Right ventricle myocardium inferior (tissue), 1 donor: ENCODE measurements at regions not wholly inside any gene's neighbourhood (a gene's known extent, or its start where the extent isn't known, plus 50 kb on each side); places are given as distances from the start of the nearest gene placed in this dataset.

Source experiments
- ATAC-seq: fragments of 200-7000 bp; cut with Tn5 transposase; one replicate; pipeline ENCODE4 v1.9.1; 2020; ENCODE audit warnings: mild to moderate bottlenecking, moderate library complexity
- DNase-seq: peaks from one replicate; pipeline ENCODE4 v3.0.0; 2021; ENCODE audit errors: missing footprints
- intact Hi-C: fragments of 100-400 bp; cut with DNase I; formaldehyde crosslinking; loops from one replicate; pipeline ENCODE4 v1.11.0; 2022
- donor health status: DM: no; HTN: yes; CAD: no; lungs with severe emphysema.

DNA sequence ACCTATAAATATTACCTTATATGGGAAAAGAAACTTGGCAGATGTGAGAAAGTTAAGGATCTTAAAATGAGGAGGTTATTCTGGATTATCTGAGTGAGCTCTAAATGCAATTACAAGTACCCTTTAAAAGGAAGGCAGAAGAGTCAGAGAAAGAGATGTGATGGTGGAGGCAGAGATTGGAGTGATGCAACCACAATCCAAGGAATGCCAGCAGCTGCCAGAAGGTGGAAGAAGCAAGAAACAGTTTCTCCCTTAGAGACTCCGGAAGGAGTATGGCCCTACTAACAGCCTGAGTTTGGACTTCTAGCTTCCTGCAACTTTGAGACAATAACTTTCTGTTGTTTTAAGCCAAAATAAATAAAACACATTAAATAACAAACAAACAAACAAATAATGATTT is 108.7 kb upstream of the PRLR start:
- ATAC-seq (no peak), DNase-seq (no peak)
- intact Hi-C loops = no loop called here

DNA sequence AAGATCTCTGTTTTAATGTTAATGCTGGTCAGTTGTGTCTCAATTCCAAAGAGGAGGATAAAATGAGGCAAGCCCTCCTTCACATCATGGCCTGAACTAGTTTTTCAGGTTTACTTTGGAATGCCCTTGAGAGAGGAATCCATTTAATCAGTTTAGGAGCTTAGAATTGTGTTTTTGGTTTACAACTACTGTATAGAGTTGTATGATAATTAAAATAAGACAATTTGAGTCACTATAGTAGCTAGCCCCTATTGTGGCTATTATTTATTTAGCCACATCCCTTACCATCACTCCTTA is 107.8 kb upstream of the PRLR start:
- intact Hi-C loops = no loop called here
- DNase-seq = no peak
- no peak for ATAC-seq

DNA sequence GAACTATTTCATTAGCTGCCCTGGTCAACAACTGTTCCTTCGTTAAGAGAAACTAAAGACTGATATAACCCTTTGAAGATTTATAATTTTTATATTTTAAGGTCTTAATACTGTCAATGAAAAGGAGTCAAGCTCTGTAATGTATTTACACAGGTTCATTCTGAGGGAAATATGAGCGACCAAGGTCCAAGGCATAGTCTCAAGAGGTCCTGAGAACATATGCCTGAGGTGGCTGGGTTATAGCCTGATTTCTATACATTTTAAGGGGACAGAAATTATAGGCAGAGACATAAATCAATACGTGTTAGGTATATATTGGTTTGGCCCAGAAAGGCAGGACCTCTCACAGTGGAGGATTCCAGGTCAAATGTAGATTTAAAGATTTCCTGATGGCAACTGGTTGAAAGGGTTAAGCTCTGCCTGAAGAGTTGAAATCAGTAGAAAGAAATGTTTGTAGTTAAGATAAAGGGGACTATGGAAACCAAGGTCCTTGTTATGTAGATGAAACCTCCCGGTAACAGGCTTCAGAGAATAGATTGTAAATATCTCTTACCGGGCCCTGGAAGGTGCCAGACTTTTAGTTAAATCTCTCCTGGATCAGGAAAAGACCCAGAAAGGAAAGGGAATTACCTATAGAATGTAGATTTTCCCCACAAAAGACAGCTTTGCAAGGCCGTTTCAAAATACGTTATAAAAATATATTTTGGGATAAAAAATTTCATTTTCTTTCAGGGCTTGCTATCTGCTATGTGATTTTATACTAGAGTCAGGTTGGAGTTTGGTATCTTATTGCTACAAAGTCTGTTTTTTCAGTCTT is 107.3 kb upstream of the PRLR start:
- ATAC-seq (no peak), DNase-seq (no peak)
- intact Hi-C loops = no loop called here

DNA sequence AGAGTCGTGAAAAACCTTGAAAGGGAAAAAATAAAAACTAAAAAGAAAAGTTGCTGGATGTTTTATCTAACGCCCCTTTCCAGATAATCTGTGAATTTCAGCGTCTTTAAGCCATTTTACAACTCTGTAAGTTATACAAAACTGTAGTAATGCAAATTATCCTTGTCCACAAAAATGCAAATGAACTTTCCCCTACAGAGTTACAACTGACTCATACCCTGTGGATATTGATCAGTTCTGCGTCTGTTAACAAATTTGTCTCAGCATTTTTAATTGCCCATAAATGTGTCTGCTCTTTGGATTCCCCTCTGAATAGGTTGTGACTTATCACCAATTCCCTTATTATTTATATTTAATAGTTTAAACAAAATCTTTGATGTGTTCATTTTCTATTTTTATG is 105.9 kb upstream of the PRLR start:
- DNase-seq (no peak), ATAC-seq (no peak)
- intact Hi-C loops = no loop called here

DNA sequence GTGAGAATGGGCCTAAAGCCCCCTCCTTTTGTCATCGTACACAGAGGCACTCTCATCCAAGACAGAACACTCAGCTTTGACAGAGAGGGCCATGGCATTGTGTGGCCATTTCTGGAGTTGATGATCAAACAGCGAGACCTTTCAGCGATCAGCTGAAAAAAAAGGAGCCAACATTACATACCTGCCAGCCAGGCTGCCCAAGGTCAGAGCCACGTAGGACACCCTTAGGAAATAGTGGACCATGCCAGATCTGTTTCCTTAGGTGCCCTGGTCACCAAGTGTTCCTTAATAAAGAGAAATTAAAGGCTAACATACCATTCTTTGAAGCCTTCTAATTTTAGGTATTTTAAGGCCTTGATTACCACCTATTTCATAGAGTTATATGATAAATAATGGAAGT is 105.5 kb upstream of the PRLR start:
- intact Hi-C loops = no loop called here
- no peak for DNase-seq

DNA sequence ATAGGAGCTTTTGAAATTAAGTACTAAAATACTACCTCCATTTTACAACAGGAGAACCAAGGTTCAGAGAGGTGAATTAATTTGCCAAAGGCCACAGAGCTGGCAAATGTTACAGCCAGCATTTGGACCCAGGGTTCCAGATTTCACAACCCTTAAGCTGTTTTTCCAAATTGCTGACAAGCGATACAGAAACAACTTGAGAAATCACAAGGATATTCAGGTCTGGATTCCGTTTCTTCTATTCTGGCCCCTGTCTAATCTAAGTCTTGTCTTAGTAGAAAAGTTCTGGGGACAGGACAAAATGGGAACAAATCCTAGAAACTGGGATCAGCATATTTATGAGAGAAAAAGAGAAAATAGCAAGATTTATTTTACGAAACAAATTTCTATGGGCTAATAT is 103.1 kb upstream of the PRLR start:
- DNase-seq = no peak
- intact Hi-C loops = no loop called here
- ATAC-seq = no peak

More for the DNA sequence above, 105.5 kb upstream of the PRLR start:
- ATAC-seq = no peak

DNA sequence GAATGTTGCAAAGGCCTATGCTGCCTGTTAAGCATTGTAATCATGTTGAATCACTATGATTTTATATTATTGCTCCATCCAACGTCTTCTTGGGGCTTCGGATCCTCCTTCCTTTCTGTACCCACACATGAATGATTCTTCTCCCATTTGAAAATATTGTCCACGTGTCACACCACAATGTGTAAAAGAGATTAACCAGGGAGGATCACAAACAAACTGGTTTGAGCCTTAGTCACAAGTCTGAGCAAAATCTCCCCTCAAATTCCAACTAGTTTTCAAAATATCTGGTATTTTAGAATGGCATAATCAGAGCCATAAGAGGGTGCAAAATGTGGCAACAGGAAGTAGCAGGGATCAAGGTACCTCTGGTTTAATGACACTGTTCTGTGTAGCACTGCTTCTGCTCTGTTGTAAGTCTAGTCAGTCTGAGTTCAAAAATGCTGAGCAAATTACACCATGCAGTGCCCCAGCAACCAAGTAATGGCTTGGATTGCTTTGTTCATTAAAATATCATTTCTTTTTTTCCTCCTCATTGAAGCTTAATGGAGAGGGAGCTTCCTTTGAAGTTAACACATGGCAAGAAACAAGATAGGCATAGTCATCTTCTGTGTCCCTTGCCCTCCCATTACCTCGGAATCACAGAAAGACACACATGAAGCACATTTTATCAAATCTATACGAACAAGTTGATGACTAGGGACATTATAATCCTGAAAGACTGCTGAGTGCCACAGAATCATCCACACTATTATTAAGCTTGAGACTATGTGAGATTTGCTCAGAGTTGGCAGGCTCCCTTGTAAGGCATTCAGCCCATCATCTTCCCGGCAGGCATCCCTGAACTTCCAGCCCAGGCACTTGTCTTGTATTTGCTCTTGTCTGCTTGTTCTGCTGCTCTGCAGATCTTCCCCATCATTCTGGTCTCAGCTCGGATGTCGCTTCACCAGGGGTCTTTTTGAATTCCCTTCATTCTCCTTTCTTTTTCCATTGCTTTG is 102.0 kb upstream of the PRLR start:
- ATAC-seq = no peak
- intact Hi-C loops = no loop called here

DNA sequence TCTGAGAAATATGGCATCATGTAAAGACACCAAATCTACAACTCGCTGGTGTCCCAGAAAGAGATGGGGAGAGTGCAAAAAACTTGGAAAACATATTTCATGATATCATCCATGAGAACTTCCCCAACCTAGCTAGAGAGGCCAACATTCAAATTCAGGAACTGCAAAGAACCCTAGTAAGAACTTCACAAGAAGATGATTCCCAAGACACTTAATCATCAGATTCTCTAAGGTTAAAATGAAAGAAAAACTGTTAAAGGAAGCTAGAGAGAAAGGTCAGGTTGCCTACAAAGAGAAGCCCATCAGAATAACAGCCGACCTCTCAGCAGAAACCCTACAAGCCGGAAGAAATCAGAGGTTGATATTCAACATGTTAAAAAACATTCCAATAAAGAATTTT is 95.5 kb upstream of the PRLR start:
- DNase-seq = no peak
- ATAC-seq = no peak
- intact Hi-C loops = no loop called here

More for the DNA sequence above, 102.0 kb upstream of the PRLR start:
- DNase-seq = no peak

DNA sequence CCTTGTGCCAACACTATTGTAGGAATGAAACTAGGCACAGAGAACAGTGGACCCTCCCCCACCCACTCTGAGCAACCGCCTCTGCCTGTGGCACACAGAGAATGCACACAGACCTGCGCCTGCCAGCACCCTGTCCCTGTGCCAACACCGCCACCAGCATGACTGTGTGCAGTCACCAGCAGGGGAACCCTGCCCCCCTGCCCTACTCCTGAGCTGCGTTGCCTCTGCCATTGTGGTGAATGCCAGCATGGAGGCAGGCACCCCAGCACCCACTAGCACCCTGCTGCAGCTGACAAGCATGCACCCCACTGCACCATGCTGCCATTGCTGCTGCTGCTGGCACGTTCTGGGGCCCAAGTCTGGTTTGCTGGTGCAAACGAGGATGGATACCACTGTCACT is 94.4 kb upstream of the PRLR start:
- DNase-seq (no peak), ATAC-seq (no peak)
- intact Hi-C loops = no loop called here

DNA sequence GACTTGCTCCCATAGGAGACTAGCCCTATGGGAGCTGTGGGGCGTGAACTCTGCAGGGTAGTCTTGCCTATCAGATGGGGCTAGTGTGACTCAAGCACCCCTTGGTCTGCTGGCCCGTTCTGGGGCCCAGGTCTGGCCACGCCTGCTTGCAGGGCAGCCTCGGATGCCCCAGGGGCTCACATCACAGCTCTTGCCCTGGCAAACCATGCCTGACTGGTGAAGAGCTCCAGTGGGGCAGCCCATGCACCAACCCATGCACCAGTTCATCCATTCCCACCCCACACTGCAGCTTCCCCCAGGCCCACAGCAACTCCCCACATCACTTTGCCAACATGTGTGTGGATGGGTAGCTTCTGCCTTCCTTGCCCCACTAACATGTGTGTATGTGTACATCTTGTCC is 93.9 kb upstream of the PRLR start:
- DNase-seq (no peak), ATAC-seq (no peak)
- intact Hi-C loops = no loop called here

DNA sequence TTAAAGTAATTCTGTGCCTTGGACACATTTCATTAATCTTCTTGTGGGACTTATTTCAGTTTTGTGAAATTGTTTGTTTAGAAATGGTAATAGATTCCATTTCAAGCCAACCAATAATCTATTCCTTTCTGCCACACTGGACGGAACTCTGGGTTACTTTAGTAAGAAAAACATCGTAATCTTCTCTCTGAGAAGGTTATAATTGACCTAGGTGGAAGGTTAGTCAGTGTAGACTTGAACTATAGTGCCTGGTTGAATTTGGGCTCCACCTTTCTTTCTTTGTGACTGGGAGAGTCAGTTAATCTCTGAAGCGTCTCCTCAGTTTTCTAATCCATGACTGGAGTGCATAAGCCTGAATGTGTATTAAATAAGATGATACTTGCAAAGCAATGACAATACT is 89.7 kb upstream of the PRLR start:
- no peak for ATAC-seq
- no peak for DNase-seq
- intact Hi-C loops = no loop called here

DNA sequence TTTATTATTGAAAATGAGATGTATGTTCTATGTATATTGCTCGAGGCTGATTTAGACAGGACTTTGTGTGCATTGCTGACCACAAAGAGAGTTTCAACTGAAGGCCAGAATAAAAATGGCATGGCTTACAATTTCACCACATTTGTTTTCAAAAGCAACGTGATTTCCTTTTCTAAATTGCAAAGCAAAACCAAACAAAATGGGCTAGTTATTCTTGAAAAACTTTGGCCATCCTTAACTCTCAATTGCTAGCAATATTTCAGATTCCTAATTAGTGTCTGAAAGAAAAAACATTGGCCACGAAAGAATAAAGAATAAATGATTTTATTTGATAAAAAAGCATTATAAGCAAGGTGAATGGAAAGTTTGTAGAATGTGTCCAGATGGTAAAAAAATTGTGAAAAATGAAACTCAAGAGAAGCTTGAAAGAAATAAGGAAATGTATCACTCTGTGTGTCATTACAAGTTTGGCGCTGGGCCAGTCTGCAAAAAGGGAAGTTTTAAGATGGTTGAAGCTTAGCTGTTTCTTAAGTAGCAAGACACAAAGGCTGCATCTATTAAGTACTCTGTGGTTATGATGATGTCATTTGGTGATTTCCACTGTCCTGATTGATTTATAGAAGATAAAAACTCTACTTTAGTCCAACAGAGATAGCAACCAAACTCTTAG is 89.2 kb upstream of the PRLR start:
- no peak for ATAC-seq
- intact Hi-C loops = no loop called here
- DNase-seq = peak; percentile 76

DNA sequence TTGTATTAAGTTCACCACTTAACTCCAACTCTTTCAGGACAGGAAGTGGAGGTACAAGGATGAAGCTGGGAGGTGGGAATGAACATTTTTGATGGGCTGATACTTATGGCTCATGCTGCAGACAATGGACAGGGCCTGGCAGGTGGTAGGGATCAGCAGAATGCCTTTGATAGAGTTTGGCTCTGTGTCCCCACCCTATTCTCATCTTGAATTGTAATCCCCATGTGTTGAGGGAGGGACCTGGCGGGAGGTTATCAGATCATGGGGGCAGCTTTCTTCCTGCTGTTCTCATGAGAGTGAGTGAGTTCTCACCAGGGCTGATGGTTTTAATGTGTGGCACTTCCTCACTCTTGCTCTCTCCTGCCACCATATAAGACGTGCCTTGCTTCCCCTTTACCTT is 87.3 kb upstream of the PRLR start:
- no peak for ATAC-seq
- intact Hi-C loops = no loop called here
- DNase-seq = no peak

DNA sequence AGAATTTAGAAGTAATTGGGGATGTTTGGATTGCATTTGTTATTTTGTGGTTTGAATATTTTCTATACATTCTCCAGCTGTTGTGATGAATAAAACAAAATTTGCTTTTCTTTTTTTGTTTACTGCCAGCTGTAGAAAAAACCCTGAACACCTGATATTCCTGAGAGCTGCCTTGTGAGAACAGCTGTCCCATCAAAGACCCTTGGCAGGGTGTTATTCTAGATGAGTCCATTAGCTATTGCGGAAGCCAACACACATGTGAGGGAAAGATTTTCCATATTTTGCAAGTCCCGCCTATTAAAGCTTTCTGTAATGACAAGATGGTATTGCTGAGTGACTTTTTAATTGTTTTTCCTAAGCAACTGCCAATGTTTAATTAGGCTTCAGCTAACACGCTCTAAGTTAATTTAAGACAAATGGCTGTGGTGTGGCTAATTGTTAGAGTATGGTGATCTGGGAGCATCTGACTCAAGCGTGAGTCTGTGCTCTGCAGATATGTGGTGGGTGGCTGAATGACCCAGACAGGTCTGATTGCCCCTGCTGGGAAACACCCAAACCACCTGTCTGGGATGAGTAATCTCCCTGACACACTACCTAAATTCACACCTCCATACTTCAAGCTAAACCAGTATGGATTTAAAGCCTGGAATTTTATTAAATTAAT is 86.5 kb upstream of the PRLR start:
- intact Hi-C loops = no loop called here
- no peak for ATAC-seq

DNA sequence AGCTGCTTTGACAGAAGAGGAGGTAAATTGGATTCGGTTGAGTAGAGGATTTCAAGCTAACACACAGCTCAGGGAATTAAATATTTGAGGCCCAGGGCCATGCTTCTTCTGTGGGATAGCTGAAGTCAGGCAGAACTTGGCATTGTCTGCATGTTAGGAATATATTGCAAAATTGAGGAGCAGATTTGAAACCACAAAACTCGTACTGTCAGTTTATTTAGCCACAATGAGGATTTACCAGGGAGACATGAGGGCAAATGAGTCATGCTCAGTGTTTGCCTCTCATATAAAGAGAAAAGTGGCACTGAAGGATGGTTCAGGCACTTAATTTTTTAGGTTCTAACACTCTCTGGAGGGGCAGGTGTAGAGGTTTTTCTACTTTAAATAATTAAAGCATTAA is 83.0 kb upstream of the PRLR start:
- intact Hi-C loops = no loop called here
- no peak for DNase-seq
- ATAC-seq = no peak

More for the DNA sequence above, 86.5 kb upstream of the PRLR start:
- no peak for DNase-seq

DNA sequence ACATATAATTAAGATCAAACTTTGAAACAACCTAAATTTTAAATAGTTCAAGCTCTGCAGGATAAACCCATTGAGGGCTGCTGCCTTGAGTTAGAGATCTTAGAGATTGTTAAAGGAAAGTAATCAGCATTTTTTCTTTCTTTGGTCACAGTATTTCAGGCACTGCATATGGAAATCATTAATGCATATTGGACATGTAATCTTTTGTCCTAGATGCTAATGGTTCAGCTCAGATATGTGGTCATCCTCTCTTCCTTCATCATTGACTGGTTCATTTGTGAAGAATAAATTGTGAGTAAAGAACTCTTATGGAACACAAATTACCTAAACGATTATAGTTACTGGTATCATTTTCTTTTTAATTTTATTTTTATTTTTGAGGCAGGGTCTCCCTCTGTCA is 82.0 kb upstream of the PRLR start:
- no peak for ATAC-seq
- intact Hi-C loops = no loop called here
- DNase-seq = no peak

DNA sequence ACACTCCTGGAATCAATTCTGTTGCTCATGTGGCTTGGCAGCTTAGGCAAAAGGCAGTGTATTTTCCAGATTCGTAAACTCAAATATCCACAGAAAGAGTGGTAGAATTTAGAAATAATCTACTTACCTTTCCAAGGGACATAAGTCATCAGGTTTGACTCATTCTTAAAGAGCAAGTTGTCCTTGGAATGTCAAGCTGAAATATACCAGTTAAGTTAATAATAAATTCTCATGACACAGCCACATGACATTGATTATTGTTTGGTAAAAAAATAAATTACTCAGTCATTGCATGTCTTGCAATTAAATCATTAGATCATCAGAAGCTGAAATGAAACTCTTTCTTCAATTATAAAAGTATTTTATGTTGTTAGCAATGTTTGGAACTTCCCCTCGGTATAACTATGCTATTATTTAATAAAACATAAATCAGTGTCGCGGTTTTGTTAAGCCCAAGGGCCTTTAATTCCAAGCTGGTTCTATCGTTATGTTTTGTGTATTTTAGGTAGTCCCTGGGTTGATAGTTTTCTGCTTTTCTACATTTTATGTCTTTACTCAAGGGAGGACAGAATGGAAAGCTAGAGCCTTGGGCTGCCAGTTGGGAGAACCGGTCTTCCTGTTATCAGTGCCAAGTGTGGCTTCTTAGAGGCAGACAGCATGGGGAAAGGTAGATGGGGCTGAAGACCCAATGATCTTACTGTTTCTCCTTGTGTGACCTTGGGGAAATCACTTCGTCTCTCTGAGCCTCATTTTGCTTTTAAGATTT is 79.3 kb upstream of the PRLR start:
- intact Hi-C loops = no loop called here
- ATAC-seq = no peak
- no peak for DNase-seq

DNA sequence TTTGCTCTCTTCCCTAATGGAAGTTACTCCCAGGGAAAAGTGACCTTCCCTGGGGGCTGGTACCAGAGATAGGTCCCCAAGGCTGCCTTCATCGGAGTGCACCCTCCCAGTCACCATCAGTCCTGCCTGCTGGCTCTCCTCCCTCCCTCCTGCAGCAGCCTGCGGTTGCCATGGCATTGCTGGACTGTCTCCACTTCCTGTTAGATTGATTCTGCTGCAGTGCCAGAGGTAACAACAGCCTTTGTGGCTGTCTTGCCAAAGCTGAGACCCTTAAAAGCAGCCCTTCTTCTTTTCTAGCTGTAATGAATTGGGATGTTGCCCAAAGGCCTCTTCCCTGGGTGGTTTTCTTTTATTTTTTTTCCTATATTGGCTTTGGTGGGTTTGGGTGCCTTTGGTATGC is 78.1 kb upstream of the PRLR start:
- ATAC-seq (no peak), DNase-seq (no peak)
- intact Hi-C loops = no loop called here
